OCI-LY7 (cell line): ENCODE measurements at regions not wholly inside any gene's neighbourhood (a gene's known extent, or its start where the extent isn't known, plus 50 kb on each side); places are given as distances from the start of the nearest gene placed in this dataset.

Experiments
- BruUV-seq: library from RNA; stranded (reverse); fragments of 400-500 nt; replicated peaks from 2 replicates; lab custom pipeline; 2021; lab: Mats Ljungman, UMichigan
- CTCF ChIA-PET: fragments of 300-600 bp; sonication (Branson Sonifier 250); formaldehyde crosslinking; loops from one replicate; lab custom pipeline; 2022; ENCODE audit warnings: antibody characterized with exemption; ENCODE audit not compliant: unreplicated experiment; lab: Charles Lee
- POLR2A ChIA-PET: fragments of 300-600 bp; sonication (Branson Sonifier 250); formaldehyde crosslinking; loops from one replicate; lab custom pipeline; 2022; ENCODE audit warnings: antibody characterized with exemption; lab: Charles Lee
- DNase-seq: peaks from one replicate; pipeline ENCODE4 v3.0.0-alpha.2; 2015; ENCODE audit warnings: low spot score
- H2AFZ ChIP-seq: fragments of 200-600 bp; sonication (generic), shearing (Covaris generic); 2 replicates; pipeline ENCODE4 v1.6.1; 2014; ENCODE audit warnings: mild to moderate bottlenecking, antibody characterized with exemption, low read length, moderate library complexity
- H3K27ac ChIP-seq: fragments of 200-600 bp; sonication (generic); 2 replicates; pipeline ENCODE4 v1.5.1; 2014; ENCODE audit warnings: mixed run types, low read depth, mild to moderate bottlenecking, moderate library complexity, low read length, inconsistent platforms; ENCODE audit not compliant: poor library complexity, severe bottlenecking
- H3K36me3 ChIP-seq: fragments of 200-600 bp; sonication (generic); 2 replicates; pipeline ENCODE4 v1.6.1; 2014; ENCODE audit warnings: mild to moderate bottlenecking, antibody characterized with exemption, low read length, moderate library complexity, mixed read lengths; ENCODE audit not compliant: insufficient read depth
- H3K4me1 ChIP-seq: fragments of 200-600 bp; sonication (generic); 2 replicates; pipeline ENCODE4 v1.5.1; 2014; ENCODE audit warnings: mild to moderate bottlenecking, low read length; ENCODE audit not compliant: insufficient read depth, poor library complexity, severe bottlenecking
- H3K4me2 ChIP-seq: fragments of 200-600 bp; sonication (generic); 2 replicates; pipeline ENCODE4 v1.6.1; 2014; ENCODE audit warnings: mild to moderate bottlenecking, low read length
- H3K4me3 ChIP-seq: fragments of 200-600 bp; sonication (generic); 2 replicates; pipeline ENCODE4 v1.5.1; 2014; ENCODE audit warnings: mild to moderate bottlenecking, low read depth, low read length; ENCODE audit not compliant: poor library complexity, severe bottlenecking
- H3K79me2 ChIP-seq: fragments of 200-600 bp; sonication (generic); 2 replicates; pipeline ENCODE4 v1.6.1; 2016; ENCODE audit warnings: low read depth, mild to moderate bottlenecking, low read length, moderate library complexity, mixed read lengths; ENCODE audit not compliant: insufficient read depth
- H3K9me2 ChIP-seq: fragments of 200-600 bp; sonication (generic); 2 replicates; pipeline ENCODE4 v1.6.1; 2016; ENCODE audit warnings: mild to moderate bottlenecking, low read length, mixed read lengths; ENCODE audit not compliant: insufficient read depth
- H3K9me3 ChIP-seq: fragments of 200-600 bp; sonication (generic); 2 replicates; pipeline ENCODE4 v1.6.1; 2014; ENCODE audit warnings: mild to moderate bottlenecking, mixed run types, low read length, mixed read lengths
- H4K20me1 ChIP-seq: fragments of 200-600 bp; sonication (generic); 2 replicates; pipeline ENCODE4 v1.6.1; 2014; ENCODE audit warnings: mild to moderate bottlenecking, antibody characterized with exemption, low read length, moderate library complexity, mixed read lengths; ENCODE audit not compliant: insufficient read depth
- CTCF ChIP-seq: fragments of 200-600 bp; sonication (generic); conservative IDR thresholded peaks from 2 replicates; pipeline ENCODE4 v1.5.1; 2014; ENCODE audit warnings: mild to moderate bottlenecking, antibody characterized with exemption, low read length, moderate library complexity, mixed read lengths
- EZH2phosphoT487 ChIP-seq: fragments of 200-600 bp; sonication (generic); IDR thresholded peaks from 2 replicates; pipeline ENCODE4 v1.6.1; 2018; ENCODE audit warnings: low read depth, borderline replicate concordance, mild to moderate bottlenecking, mixed run types, antibody characterized with exemption, low read length, moderate library complexity, mixed read lengths
- intact Hi-C: fragments of 100-400 bp; cut with micrococcal nuclease; formaldehyde crosslinking; loops from one replicate; pipeline ENCODE4 v1.10.0; 2022; ENCODE audit not compliant: unreplicated experiment

GRCh38 chr10:21388589-21388988, 136.9 kb downstream of the SKIDA1 start:
- intact Hi-C loops = no loop called here
- Histone ChIP-seq H3K9me3 (no peaks in the 10 kb centered on the region), H2AFZ (no peak overlapping the region), H3K4me2 (no peak overlapping the region), H4K20me1 (no peaks in the 10 kb centered on the region), H3K27ac (no peak overlapping the region), H3K36me3 (no peaks in the 10 kb centered on the region), H3K9me2 (no peaks in the 10 kb centered on the region), H3K79me2 (no peaks in the 10 kb centered on the region), H3K4me1 (no peaks in the 10 kb centered on the region), H3K4me3 (no peak overlapping the region)
- CTCF ChIA-PET = no interaction called here
- no peak for DNase-seq
- POLR2A ChIA-PET = no interaction called here
- BruUV-seq = no TSS peak
- TF ChIP-seq CTCF = no peak
- TF ChIP-seq EZH2phosphoT487 = no peak

GRCh38 chr10:21387868-21388267, 137.6 kb downstream of the SKIDA1 start:
- CTCF ChIA-PET = no interaction called here
- no peak for DNase-seq

More at GRCh38 chr10:21387868-21388267, 137.6 kb downstream of the SKIDA1 start:
- POLR2A ChIA-PET = no interaction called here
- H2AFZ ChIP-seq = no peak overlapping the region
- H3K27ac ChIP-seq = no peak overlapping the region
- H3K4me1 ChIP-seq = no peaks in the 10 kb centered on the region
- H3K36me3 ChIP-seq = no peaks in the 10 kb centered on the region
- intact Hi-C loops = no loop called here
- no peaks in the 10 kb centered on the region for H3K79me2 ChIP-seq
- no peaks in the 10 kb centered on the region for H3K9me2 ChIP-seq
- H4K20me1 ChIP-seq = no peaks in the 10 kb centered on the region
- no peaks in the 10 kb centered on the region for H3K9me3 ChIP-seq
- H3K4me2 ChIP-seq = no peak overlapping the region
- no peak overlapping the region for H3K4me3 ChIP-seq
- no peak for TF ChIP-seq CTCF
- no peak for TF ChIP-seq EZH2phosphoT487
- no TSS peak for BruUV-seq
